IMR-90 (cell line): ENCODE measurements at regions not wholly inside any gene's neighbourhood (a gene's known extent, or its start where the extent isn't known, plus 50 kb on each side); places are given as distances from the start of the nearest gene placed in this dataset.

ENCODE experiments used
- BHLHE40 ChIP-seq: fragments of 150-350 bp; IDR thresholded peaks from 2 replicates; pipeline ENCODE4 v1.6.1; 2016; ENCODE audit warnings: mild to moderate bottlenecking, low read depth, low read length
- CEBPB ChIP-seq: IDR thresholded peaks from 2 replicates; pipeline ENCODE4 v1.6.1; 2012; ENCODE audit warnings: low read depth, low read length, improper control_type of control experiment
- CHD1 ChIP-seq: IDR thresholded peaks from 2 replicates; pipeline ENCODE4 v1.6.1; 2012; ENCODE audit warnings: low read depth, low read length, improper control_type of control experiment
- CTCF ChIP-seq: conservative IDR thresholded peaks from 2 replicates; pipeline ENCODE4 v1.5.1; 2012; ENCODE audit warnings: mild to moderate bottlenecking, low read depth, low read length, improper control_type of control experiment
- FOS ChIP-seq: fragments of 150-350 bp; IDR thresholded peaks from 2 replicates; pipeline ENCODE4 v1.6.1; 2016; ENCODE audit warnings: low read depth, low read length
- MAFK ChIP-seq: IDR thresholded peaks from 2 replicates; pipeline ENCODE4 v1.6.1; 2012; ENCODE audit warnings: low read depth, low read length, improper control_type of control experiment
- MAZ ChIP-seq: IDR thresholded peaks from 2 replicates; pipeline ENCODE4 v1.6.1; 2012; ENCODE audit warnings: low read depth, mild to moderate bottlenecking, low read length, improper control_type of control experiment, moderate library complexity, borderline replicate concordance
- NFE2L2 ChIP-seq: fragments of 150-350 bp; IDR thresholded peaks from 2 replicates; pipeline ENCODE4 v1.6.1; 2016; ENCODE audit warnings: low read depth, mild to moderate bottlenecking, low read length
- POLR2A ChIP-seq: IDR thresholded peaks from 2 replicates; pipeline ENCODE4 v1.6.1; 2012; ENCODE audit warnings: mild to moderate bottlenecking, low read depth, low read length
- RAD21 ChIP-seq: IDR thresholded peaks from 2 replicates; pipeline ENCODE4 v1.6.1; 2012; ENCODE audit warnings: low read length, improper control_type of control experiment
- RCOR1 ChIP-seq: IDR thresholded peaks from 2 replicates; pipeline ENCODE4 v1.6.1; 2012; ENCODE audit warnings: mild to moderate bottlenecking, low read length, improper control_type of control experiment; ENCODE audit not compliant: insufficient replicate concordance
- RFX5 ChIP-seq: IDR thresholded peaks from 2 replicates; pipeline ENCODE4 v1.8.0; 2012; ENCODE audit warnings: low read depth, mild to moderate bottlenecking, low read length, moderate library complexity
- USF2 ChIP-seq: fragments of 150-350 bp; IDR thresholded peaks from 2 replicates; pipeline ENCODE4 v1.6.1; 2017; ENCODE audit warnings: mild to moderate bottlenecking, antibody characterized with exemption, low read length, low read depth

DNA sequence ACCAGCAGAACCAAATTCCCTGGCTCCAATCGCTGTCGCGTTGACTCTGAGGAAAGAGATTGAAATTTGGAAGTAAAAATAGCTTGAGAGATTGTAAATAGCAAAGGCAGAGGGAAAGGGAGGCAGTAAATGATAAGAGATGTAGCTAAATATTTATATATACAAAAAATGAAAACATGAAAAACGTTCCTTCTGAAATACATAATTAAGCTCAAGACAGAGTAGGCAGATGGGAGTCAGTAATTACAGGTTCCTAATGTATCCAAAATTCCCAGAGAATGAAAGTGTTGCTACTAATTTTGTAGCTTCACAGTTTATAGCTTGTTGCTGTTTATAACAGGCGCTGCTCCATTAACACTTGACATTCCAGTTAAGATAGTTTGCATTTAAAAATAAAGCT, 648.7 kb downstream of the KCNA4 start:
- TF ChIP-seq CTCF: no peak
- no peak for TF ChIP-seq MAFK
- no peak for TF ChIP-seq MAZ
- TF ChIP-seq NFE2L2: no peak
- TF ChIP-seq POLR2A: no peak
- TF ChIP-seq USF2: no peak
- TF ChIP-seq FOS: no peak
- TF ChIP-seq BHLHE40: no peak
- no peak for TF ChIP-seq RAD21
- TF ChIP-seq RFX5: no peak
- TF ChIP-seq CEBPB: no peak
- no peak for TF ChIP-seq RCOR1
- TF ChIP-seq CHD1: no peak
